WTC11 (cell line): ENCODE measurements at regions not wholly inside any gene's neighbourhood (a gene's known extent, or its start where the extent isn't known, plus 50 kb on each side); places are given as distances from the start of the nearest gene placed in this dataset.

Experiments
- ATAC-seq: fragments of 200-7000 bp; cut with Tn5 transposase; 2 replicates; pipeline ENCODE4 v1.10.0; 2021; ENCODE audit warnings: mild to moderate bottlenecking, moderate library complexity
- CTCF ChIA-PET: fragments of 300-600 bp; sonication (Branson Sonifier 250); formaldehyde crosslinking; loops from one replicate; lab custom pipeline; 2021; ENCODE audit warnings: antibody characterized with exemption; lab: Charles Lee
- POLR2A ChIA-PET: fragments of 350-600 bp; sonication (Branson Sonifier 250); formaldehyde crosslinking; loops from one replicate; lab custom pipeline; 2021; ENCODE audit warnings: antibody characterized with exemption; lab: Charles Lee
- DNase-seq: peaks from one replicate; pipeline ENCODE4 v3.0.0; 2021; ENCODE audit warnings: low spot score
- H3K27ac Mint-ChIP-seq: 2 replicates; pipeline ENCODE4 v1.8.0; 2021; ENCODE audit warnings: mixed read lengths
- H3K27me3 Mint-ChIP-seq: 2 replicates; pipeline ENCODE4 v1.8.0; 2021; ENCODE audit warnings: low read depth, mild to moderate bottlenecking, moderate library complexity, mixed read lengths
- H3K36me3 Mint-ChIP-seq: 2 replicates; pipeline ENCODE4 v1.8.0; 2021; ENCODE audit warnings: mixed read lengths
- H3K4me1 Mint-ChIP-seq: 2 replicates; pipeline ENCODE4 v1.8.0; 2022; ENCODE audit warnings: mixed read lengths
- H3K4me3 Mint-ChIP-seq: 2 replicates; pipeline ENCODE4 v1.8.0; 2021; ENCODE audit warnings: mild to moderate bottlenecking, moderate library complexity, mixed read lengths
- H3K9me3 Mint-ChIP-seq: 2 replicates; pipeline ENCODE4 v1.8.0; 2021; ENCODE audit warnings: mixed read lengths
- AFF4 ChIP-seq: sonication (generic); formaldehyde crosslinking; IDR thresholded peaks from 2 replicates; pipeline ENCODE4 v1.8.1; 2023; ENCODE audit warnings: mild to moderate bottlenecking, missing genetic modification reagents, borderline replicate concordance
- E2F4 ChIP-seq: sonication (generic); formaldehyde crosslinking; IDR thresholded peaks from 2 replicates; pipeline ENCODE4 v1.8.1; 2022; ENCODE audit warnings: low read depth, mild to moderate bottlenecking, moderate library complexity, missing genetic modification reagents, borderline replicate concordance
- FOXP4 ChIP-seq: sonication (generic); formaldehyde crosslinking; IDR thresholded peaks from 2 replicates; pipeline ENCODE4 v1.8.0; 2022; ENCODE audit warnings: mild to moderate bottlenecking, missing genetic modification reagents
- JAZF1 ChIP-seq: fragments of 250-450 bp; sonication (Bioruptor Pico); IDR thresholded peaks from 2 replicates; pipeline ENCODE4 v1.9.0; 2021; ENCODE audit warnings: moderate library complexity, mild to moderate bottlenecking, inconsistent platforms
- MYBL2 ChIP-seq: sonication (generic); formaldehyde crosslinking; IDR thresholded peaks from 2 replicates; pipeline ENCODE4 v1.8.1; 2023; ENCODE audit warnings: mild to moderate bottlenecking, moderate library complexity, missing genetic modification reagents
- NFE2L1 ChIP-seq: sonication (generic); formaldehyde crosslinking; IDR thresholded peaks from 2 replicates; pipeline ENCODE4 v1.8.1; 2023; ENCODE audit warnings: missing genetic modification reagents
- NR3C1 ChIP-seq: sonication (generic); formaldehyde crosslinking; conservative IDR thresholded peaks from 2 replicates; pipeline ENCODE4 v1.8.1; 2023; ENCODE audit warnings: low read depth, mild to moderate bottlenecking, missing genetic modification reagents
- SMAD4 ChIP-seq: sonication (generic); formaldehyde crosslinking; IDR thresholded peaks from 2 replicates; pipeline ENCODE4 v1.8.0; 2022; ENCODE audit warnings: mild to moderate bottlenecking, missing genetic modification reagents
- STAT6 ChIP-seq: sonication (generic); formaldehyde crosslinking; conservative IDR thresholded peaks from 2 replicates; pipeline ENCODE4 v1.8.1; 2023; ENCODE audit warnings: mild to moderate bottlenecking, low read depth, missing genetic modification reagents, moderate library complexity
- TCF7 ChIP-seq: sonication (generic); formaldehyde crosslinking; IDR thresholded peaks from 2 replicates; pipeline ENCODE4 v1.8.0; 2022; ENCODE audit warnings: mild to moderate bottlenecking, low read depth, missing genetic modification reagents, moderate library complexity
- USF2 ChIP-seq: sonication (generic); formaldehyde crosslinking; IDR thresholded peaks from 2 replicates; pipeline ENCODE4 v1.8.1; 2023; ENCODE audit warnings: mild to moderate bottlenecking, missing genetic modification reagents, moderate library complexity
- ZMAT4 ChIP-seq: fragments of 250-450 bp; sonication (Bioruptor Pico); IDR thresholded peaks from 2 replicates; pipeline ENCODE4 v1.9.0; 2021; ENCODE audit warnings: mild to moderate bottlenecking
- ZNF317 ChIP-seq: sonication (generic); formaldehyde crosslinking; IDR thresholded peaks from 2 replicates; pipeline ENCODE4 v1.8.1; 2023; ENCODE audit warnings: low read depth, mild to moderate bottlenecking, moderate library complexity, missing genetic modification reagents, borderline replicate concordance
- ZNF512 ChIP-seq: sonication (generic); formaldehyde crosslinking; IDR thresholded peaks from 2 replicates; pipeline ENCODE4 v1.8.1; 2022; ENCODE audit warnings: missing genetic modification reagents, borderline replicate concordance

- ChIA-PET POLR2A (no interaction called here), CTCF (no interaction called here)
- H3K4me1 Mint-ChIP-seq = peaks cover 20% of the 10 kb centered on the region
- H3K36me3 Mint-ChIP-seq = peaks cover 9% of the 10 kb centered on the region
- no peaks in the 10 kb centered on the region for H3K27me3 Mint-ChIP-seq
- no peak overlapping the region for H3K27ac Mint-ChIP-seq
- ATAC-seq = no peak
- H3K9me3 Mint-ChIP-seq = peaks cover 18% of the 10 kb centered on the region
- no peak for DNase-seq
- no peak overlapping the region for H3K4me3 Mint-ChIP-seq
- TF ChIP-seq E2F4 (CRISPR knock-in tag) = no peak
- TF ChIP-seq AFF4 (CRISPR knock-in tag) = no peak
- TF ChIP-seq ZNF512 (CRISPR knock-in tag) = no peak
- no peak for TF ChIP-seq NFE2L1 (CRISPR knock-in tag)
- no peak for TF ChIP-seq TCF7
- no peak for TF ChIP-seq MYBL2 (CRISPR knock-in tag)
- TF ChIP-seq SMAD4 (CRISPR knock-in tag) = no peak
- TF ChIP-seq, all 79 proteins: peak for 0
Observed at GRCh38 chr3:117101697-117102096, 392.1 kb downstream of the TUSC7 start.

GRCh38 chr3:117102426-117102825 lies 392.8 kb downstream of the TUSC7 start:
- Mint-ChIP-seq H3K27me3 (no peaks in the 10 kb centered on the region), H3K36me3 (peaks cover 9% of the 10 kb centered on the region), H3K4me3 (no peak overlapping the region), H3K9me3 (peaks cover 18% of the 10 kb centered on the region), H3K27ac (no peak overlapping the region), H3K4me1 (peaks cover 20% of the 10 kb centered on the region)
- ChIA-PET POLR2A (no interaction called here), CTCF (no interaction called here)
- no peak for ATAC-seq
- DNase-seq = no peak
- TF ChIP-seq ZMAT4 (CRISPR knock-in tag) (no peak), USF2 (CRISPR knock-in tag) (no peak), STAT6 (no peak), TCF7 (no peak), FOXP4 (CRISPR knock-in tag) (no peak), ZNF512 (CRISPR knock-in tag) (no peak), NFE2L1 (CRISPR knock-in tag) (no peak), AFF4 (CRISPR knock-in tag) (no peak), NR3C1 (CRISPR knock-in tag) (no peak), ZNF317 (CRISPR knock-in tag) (no peak), JAZF1 (CRISPR knock-in tag) (no peak)
